ENCODE measurements at regions not wholly inside any gene's neighbourhood (a gene's known extent, or its start where the extent isn't known, plus 50 kb on each side); places are given as distances from the start of the nearest gene placed in this dataset.

- no peak for TF ChIP-seq CTCF (conservative IDR thresholded peaks at IDR 0.05 in 1 of 2, IDR thresholded peaks at IDR 0.05 in 1 of 2; ENCODE audit: low read depth in 1 of 2, low read length in 2 of 2)
- TF ChIP-seq EZH2 (IDR thresholded peaks at IDR 0.05; ENCODE audit: low read length, missing control alignments): no peak
Observed at GRCh38 chr7:88629559-88629958, 129.9 kb upstream of the ZNF804B start.

Data from fibroblast of lung (primary cell).